ENCODE measurements at regions not wholly inside any gene's neighbourhood (a gene's known extent, or its start where the extent isn't known, plus 50 kb on each side); places are given as distances from the start of the nearest gene placed in this dataset.

DNA sequence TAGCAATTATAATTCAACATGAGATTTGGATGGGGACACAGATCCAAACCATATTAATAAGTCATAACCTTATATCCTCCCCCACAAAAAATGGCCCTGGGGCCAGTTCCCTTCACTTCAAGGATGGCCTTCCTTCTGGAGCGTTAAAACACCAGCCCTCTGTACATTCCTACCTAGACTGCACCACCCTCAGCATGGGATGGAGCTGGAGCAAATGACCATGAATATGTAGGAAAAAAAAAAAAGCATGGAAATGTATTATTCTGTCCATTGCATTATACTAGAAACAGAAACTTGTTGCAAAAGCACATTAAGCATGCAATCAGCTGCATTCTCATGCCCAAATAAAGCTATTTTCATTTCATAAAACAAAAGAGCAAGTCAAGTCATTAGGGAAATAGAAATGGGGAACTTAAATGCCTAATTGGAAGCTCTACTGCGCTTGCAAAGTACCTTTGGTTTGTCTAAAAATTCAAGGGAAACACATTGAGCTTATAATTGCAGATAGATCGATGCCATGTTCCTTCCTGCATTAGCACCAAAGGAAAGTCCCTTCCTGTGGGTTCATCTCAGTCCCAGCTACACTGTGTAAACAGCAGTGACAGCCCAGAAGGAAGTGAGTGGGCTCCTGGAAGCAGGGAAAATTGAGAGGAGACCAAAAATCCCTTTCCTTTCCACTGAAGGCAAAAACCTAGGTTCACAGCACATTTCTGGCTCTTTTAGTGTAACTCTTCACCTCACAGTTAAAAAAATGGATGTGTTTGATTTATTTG lies 252.0 kb upstream of the KLHL29 start:
- FAIRE-seq, result no peak

DNA sequence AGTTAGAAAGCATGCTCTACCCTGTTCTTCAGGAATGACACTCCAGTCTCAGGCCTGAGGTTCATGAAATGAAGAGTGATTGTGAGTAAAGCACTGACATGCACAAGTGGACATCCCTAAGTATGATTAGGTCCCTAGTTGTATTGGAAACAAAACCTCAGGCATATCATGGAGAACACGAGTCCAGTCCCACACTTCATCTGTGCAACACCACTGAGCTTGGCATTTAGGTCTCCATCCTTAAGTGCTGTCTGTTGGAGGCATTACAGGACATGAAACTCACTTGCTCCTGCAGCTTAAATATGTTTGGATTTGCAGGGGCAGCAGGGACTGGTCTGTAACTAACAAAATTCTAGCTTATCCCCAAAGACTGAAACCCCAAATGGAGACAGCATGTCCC lies 250.3 kb upstream of the KLHL29 start:
- FAIRE-seq, result no peak
- DNase-seq (ENCODE audit: extremely low spot score, insufficient read length, low read depth), result no peak

More for the DNA sequence above, 252.0 kb upstream of the KLHL29 start:
- no peak for DNase-seq (ENCODE audit: extremely low spot score, insufficient read length, low read depth)

DNA sequence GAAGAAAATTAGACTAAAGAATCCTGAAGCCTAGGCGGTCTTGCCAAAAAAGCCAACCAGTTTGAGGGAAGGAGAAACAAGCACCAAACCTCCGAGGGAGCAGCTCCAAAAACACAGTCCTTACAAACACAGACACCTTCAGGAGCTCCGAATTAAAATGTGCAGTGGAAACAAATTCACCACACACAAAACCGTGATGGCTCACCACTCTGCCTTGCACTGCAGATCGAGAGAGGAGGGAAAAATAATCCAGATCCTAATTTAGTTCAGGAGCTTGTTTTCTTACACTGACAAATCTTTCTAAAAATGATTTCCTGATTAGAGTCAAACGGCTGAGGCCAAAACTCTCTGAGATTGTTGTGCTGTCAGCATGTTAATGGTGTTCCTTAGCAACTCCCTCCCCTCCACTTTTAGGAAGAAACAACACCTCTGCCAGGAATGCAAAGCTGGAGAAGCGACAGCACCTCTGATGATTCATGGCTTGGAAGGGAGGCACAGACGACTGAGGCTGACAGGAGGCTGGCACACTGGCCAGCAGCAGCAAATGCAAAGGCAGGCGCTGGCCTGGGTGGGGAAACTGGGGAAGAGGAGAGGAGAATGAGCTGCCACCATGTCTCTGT lies 249.4 kb upstream of the KLHL29 start:
- FAIRE-seq (no peak), DNase-seq (ENCODE audit: extremely low spot score, insufficient read length, low read depth) (no peak)

- FAIRE-seq, result no peak
- no peak for DNase-seq (ENCODE audit: extremely low spot score, insufficient read length, low read depth)
Observed at GRCh38 chr2:23137166-23137565, 247.8 kb upstream of the KLHL29 start.

DNA sequence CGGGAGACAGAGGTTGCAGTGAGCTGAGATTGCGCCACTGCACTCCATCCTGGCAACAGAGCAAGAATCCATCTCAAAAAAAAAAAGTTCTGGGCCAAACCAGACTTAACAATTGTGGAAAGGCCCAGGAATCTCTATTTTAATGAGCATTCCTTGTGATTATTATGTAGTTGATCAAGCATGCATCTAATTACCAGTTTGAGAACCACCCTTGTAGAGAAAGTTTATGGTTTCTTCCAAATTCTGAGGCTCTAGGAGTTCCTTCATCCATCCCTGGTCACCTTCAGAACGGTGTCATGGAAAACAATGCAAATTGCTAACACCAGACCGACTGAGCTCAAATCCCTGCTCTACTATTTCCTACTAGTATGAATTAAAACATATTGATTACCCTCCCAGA lies 246.3 kb upstream of the KLHL29 start:
- DNase-seq (ENCODE audit: extremely low spot score, insufficient read length, low read depth) (no peak), FAIRE-seq (no peak)

GRCh38 chr2:23145460-23145859 lies 239.5 kb upstream of the KLHL29 start:
- DNase-seq (ENCODE audit: extremely low spot score, insufficient read length, low read depth) (no peak), FAIRE-seq (no peak)

GRCh38 chr2:23146011-23146410 lies 239.0 kb upstream of the KLHL29 start:
- DNase-seq (ENCODE audit: extremely low spot score, insufficient read length, low read depth), result no peak
- FAIRE-seq, result no peak

DNA sequence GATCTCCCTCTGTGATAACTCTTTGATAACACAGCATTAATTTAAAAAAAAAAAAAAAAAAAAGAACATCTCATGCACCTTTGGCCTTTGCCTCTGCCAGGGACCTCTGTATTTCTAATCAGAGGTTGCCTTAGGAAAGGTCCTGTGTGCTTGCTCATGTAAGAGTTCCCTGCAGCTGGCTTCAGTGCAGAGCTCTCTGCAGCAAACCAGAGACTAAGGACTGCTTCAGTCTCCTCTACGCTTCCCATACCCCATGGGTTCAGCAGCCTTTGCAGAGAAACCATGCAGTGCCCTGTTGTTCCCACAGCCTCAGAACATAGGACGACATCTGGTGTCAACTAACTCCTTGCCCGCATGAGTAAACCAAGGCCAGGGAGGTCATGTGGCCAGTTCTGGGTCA lies 236.6 kb upstream of the KLHL29 start:
- DNase-seq (ENCODE audit: extremely low spot score, insufficient read length, low read depth) (no peak), FAIRE-seq (no peak)

DNA sequence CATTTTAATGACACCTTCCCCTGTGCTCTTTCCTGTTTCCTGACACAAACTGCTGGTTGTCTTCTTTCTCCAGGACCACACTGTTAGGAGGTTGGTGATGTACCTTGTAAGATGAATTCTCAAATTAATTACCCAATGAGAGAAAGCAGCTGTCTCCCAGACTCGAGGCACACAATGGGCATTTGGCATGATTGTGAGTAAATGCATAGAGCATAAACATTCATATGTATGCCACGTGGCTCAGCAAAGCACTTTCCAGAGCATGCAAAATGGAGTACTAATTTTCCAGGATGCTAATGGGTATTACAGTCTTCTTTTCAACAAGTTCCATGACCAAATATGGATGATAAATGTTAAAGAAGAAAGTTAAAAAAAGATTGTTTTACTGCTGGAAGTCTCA lies 235.2 kb upstream of the KLHL29 start:
- no peak for FAIRE-seq
- DNase-seq (ENCODE audit: extremely low spot score, insufficient read length, low read depth), result no peak

DNA sequence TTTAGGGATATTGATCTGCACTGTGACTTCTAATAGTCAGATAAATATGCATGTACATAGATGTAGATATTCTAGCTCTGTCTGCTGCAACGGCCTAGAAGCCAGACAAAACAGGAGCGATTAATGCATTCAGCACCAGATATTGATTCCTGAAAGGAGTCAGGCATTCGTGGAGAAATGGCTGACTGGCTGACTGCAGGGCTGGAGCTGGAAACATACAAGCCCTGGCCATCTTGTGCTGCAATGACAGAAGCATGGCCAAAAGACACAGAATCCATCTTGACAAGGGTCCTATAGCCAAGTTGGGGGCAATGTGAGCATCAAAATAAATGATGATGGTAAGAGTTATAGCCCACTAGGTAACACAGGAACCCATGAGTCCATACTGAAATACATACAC lies 231.5 kb upstream of the KLHL29 start:
- DNase-seq (ENCODE audit: extremely low spot score, insufficient read length, low read depth) (no peak), FAIRE-seq (no peak)

DNA sequence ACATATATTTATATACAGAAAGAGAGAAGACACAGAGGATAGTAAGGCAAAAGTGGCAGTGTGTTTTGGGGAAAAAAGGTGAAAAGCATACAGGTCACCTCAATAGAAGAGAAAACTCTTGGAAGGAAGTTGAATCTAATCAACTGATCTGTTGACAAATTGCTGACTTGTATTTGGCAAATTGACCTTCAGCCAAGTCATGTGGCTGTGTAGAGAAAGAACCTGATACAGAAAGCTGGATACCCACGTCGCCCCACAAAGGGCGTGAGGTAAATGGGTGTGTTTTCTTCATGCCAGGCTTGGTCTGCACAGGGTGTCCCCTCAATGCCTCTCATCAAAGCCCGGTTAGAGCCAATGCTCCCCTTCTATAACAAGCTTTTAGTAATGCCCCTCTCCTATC lies 230.0 kb upstream of the KLHL29 start:
- DNase-seq (ENCODE audit: extremely low spot score, insufficient read length, low read depth) (no peak), FAIRE-seq (no peak)

DNA sequence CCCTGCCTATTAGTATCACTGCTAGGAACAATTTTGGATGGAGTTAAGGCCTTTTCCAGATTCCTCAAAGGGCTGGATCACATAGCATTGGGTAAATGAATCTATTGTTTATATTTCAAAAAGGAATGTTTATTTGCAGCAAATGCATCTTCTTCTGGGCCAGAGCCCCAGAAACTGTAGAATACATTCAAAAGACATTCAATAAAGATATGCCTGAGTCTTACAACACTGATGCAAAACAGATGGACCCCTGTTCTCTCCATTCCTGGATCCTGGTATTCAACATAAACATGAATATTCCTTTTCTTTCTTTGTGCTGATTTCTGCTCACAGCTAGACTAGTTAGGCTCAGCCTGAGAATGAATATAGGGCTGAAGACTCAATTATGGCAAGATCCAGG lies 227.2 kb upstream of the KLHL29 start:
- FAIRE-seq, result no peak

GRCh38 chr2:23158306-23158705 lies 226.7 kb upstream of the KLHL29 start:
- FAIRE-seq, result no peak

More for the DNA sequence above, 227.2 kb upstream of the KLHL29 start:
- DNase-seq (ENCODE audit: extremely low spot score, insufficient read length, low read depth), result no peak

GRCh38 chr2:23159746-23160405 lies 225.1 kb upstream of the KLHL29 start:
- FAIRE-seq, result no peak

More at GRCh38 chr2:23158306-23158705, 226.7 kb upstream of the KLHL29 start:
- no peak for DNase-seq (ENCODE audit: extremely low spot score, insufficient read length, low read depth)

GRCh38 chr2:23164173-23164572 lies 220.8 kb upstream of the KLHL29 start:
- no peak for FAIRE-seq
- DNase-seq (ENCODE audit: extremely low spot score, insufficient read length, low read depth), result no peak

More at GRCh38 chr2:23159746-23160405, 225.1 kb upstream of the KLHL29 start:
- no peak for DNase-seq (ENCODE audit: extremely low spot score, insufficient read length, low read depth)

DNA sequence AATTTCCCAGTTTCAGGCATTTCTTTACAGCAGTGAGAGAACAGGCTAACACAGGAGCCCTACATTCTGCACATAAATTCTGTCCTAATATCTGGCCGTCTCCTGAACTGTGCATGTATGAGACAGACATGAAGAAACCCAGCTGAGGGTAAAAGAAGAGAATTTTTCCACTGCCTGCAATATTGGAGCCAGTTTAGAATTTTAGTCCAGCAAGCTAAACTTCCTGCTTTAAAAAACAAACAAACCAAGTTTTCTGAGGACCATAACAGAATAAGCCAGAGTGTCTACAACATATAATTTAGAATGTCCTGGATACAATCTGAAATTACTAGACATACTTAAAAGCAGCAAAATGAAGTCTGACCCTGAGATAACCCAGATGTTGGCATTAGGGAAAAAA lies 215.1 kb upstream of the KLHL29 start:
- DNase-seq (ENCODE audit: extremely low spot score, insufficient read length, low read depth), result no peak

GRCh38 chr2:23171108-23171507 lies 213.9 kb upstream of the KLHL29 start:
- no peak for DNase-seq (ENCODE audit: extremely low spot score, insufficient read length, low read depth)
- no peak for FAIRE-seq

More for the DNA sequence above, 215.1 kb upstream of the KLHL29 start:
- FAIRE-seq, result no peak

DNA sequence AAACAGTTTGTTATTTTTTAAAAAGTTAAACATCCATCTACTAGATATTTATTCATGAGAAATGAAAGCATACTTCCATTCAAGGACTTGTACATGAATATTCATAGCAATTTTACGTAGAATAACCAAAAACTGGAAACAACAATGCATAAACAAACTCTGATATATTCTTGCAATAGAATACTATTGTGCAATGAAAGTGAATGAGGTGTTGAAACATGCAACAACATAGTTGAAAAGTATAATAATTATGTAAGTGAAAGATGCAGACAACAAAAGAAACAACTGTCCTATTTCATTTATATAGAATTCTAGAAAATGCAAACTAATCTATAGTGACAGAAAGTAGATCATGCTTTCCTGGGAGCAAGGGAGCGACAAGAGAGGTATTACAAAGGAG lies 206.6 kb upstream of the KLHL29 start:
- FAIRE-seq (no peak), DNase-seq (ENCODE audit: extremely low spot score, insufficient read length, low read depth) (no peak)

DNA sequence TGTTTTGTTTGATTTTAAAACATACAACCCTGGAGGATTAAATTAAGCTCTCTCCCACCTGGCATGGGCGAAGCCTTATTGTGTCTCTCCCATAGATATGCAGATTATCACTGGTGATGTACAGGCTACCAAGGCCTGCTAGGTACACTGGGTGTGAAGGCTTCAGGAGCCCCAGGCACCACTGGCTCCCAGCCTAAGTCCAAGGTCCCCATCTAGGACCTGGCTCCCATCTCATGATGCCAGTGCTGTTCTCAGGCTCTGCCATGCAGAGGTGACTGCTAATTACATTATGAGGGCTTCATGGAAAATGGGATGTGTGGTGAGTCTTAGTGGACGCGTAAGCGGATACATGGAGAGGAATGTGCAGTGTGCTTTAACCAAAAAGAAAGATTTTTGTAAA lies 201.2 kb upstream of the KLHL29 start:
- no peak for FAIRE-seq
- DNase-seq (ENCODE audit: extremely low spot score, insufficient read length, low read depth), result no peak

GRCh38 chr2:23198316-23199114 lies 186.5 kb upstream of the KLHL29 start:
- FAIRE-seq, result no peak
- no peak for DNase-seq (ENCODE audit: extremely low spot score, insufficient read length, low read depth)

Data from GM18507 (cell line).